ENCODE measurements at regions not wholly inside any gene's neighbourhood (a gene's known extent, or its start where the extent isn't known, plus 50 kb on each side); places are given as distances from the start of the nearest gene placed in this dataset.

DNA sequence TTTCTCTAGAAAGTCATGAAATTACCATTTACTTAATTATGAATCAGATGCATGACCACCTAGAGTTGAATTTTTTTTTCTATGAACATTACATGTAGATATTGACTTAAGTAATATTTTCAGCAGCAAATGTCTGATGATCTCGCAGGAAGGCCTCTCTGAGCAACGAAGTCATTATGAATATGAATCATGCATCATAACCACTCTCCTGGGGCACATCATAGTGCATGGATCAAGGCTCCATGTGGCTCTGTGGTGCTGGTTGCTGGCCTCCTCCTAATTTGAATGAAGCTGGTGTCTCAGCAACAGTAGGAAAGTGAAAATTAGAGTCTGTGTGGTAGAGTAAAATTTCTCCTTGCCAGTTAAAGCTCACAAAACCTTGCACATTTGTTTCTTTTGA is 121.4 kb upstream of the INHBA start:
- Histone ChIP-seq H3K4me1 (peaks cover 8% of the 10 kb centered on the region), H3K27me3 (peaks cover 13% of the 10 kb centered on the region), H3K9me3 (ENCODE audit: low read depth) (no peaks in the 10 kb centered on the region), H3K36me3 (no peaks in the 10 kb centered on the region), H3K79me2 (ENCODE audit: low read depth) (no peaks in the 10 kb centered on the region), H4K20me1 (ENCODE audit: low read depth) (no peaks in the 10 kb centered on the region), H3K4me2 (no peak overlapping the region), H2AFZ (replicated peaks) (no peak overlapping the region), H3F3A (ENCODE audit: low read depth) (no peaks in the 10 kb centered on the region), H3K9ac (no peak overlapping the region), H3K4me3 (no peak overlapping the region), H3K27ac (no peak overlapping the region)
- TF ChIP-seq, protein P1, sequence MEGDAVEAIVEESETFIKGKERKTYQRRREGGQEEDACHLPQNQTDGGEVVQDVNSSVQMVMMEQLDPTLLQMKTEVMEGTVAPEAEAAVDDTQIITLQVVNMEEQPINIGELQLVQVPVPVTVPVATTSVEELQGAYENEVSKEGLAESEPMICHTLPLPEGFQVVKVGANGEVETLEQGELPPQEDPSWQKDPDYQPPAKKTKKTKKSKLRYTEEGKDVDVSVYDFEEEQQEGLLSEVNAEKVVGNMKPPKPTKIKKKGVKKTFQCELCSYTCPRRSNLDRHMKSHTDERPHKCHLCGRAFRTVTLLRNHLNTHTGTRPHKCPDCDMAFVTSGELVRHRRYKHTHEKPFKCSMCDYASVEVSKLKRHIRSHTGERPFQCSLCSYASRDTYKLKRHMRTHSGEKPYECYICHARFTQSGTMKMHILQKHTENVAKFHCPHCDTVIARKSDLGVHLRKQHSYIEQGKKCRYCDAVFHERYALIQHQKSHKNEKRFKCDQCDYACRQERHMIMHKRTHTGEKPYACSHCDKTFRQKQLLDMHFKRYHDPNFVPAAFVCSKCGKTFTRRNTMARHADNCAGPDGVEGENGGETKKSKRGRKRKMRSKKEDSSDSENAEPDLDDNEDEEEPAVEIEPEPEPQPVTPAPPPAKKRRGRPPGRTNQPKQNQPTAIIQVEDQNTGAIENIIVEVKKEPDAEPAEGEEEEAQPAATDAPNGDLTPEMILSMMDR (IDR thresholded peaks at IDR 0.05): no peak
- no peak for TF ChIP-seq EZH2 (IDR thresholded peaks at IDR 0.05)
- TF ChIP-seq EZH2phosphoT487 (IDR thresholded peaks at IDR 0.05): no peak
- DNase-seq (ENCODE audit: low spot score): no peak
- no peak overlapping the region for H3K27ac Mint-ChIP-seq
- peaks cover 8% of the 10 kb centered on the region for H3K27me3 Mint-ChIP-seq (ENCODE audit: insufficient read depth, low read depth)
- peaks cover 2% of the 10 kb centered on the region for H3K36me3 Mint-ChIP-seq
- peaks cover 18% of the 10 kb centered on the region for H3K9me3 Mint-ChIP-seq
- peaks cover 10% of the 10 kb centered on the region for H3K4me1 Mint-ChIP-seq
- H3K4me3 Mint-ChIP-seq: no peak overlapping the region

DNA sequence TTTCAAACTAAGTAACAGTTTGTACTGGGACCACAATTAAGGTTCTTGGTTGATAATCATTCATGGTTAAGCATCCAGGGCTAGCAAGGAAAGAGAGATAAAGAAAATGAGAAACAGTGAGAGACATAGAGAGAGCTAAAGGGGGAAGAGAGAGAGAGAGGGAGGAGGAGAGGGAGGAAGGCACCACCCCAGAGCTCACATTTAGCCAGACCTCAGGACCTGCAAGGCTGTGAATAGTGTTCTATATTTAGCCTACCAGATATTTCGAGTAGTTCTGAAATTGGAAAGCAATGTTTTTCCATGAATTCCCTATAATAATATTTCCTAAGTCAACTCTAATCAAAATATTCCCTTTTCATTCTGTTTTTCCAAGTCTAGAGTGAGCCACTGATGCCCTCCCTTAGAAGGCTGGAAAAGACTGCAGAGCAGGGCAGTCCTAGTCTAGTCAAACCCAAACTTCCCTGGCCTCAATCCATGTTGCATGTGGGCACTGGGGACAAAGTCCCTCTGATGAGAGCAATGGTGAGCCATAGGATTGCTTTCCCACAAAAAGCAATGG is 119.4 kb upstream of the INHBA start:
- DNase-seq (ENCODE audit: low spot score): no peak
- peaks cover 8% of the 10 kb centered on the region for H3K4me1 ChIP-seq
- H3K4me3 Mint-ChIP-seq: no peak overlapping the region
- no peaks in the 10 kb centered on the region for H3F3A ChIP-seq (ENCODE audit: low read depth)
- H3K27ac Mint-ChIP-seq: no peak overlapping the region
- H3K4me1 Mint-ChIP-seq: peaks cover 10% of the 10 kb centered on the region
- H4K20me1 ChIP-seq (ENCODE audit: low read depth): no peaks in the 10 kb centered on the region
- H3K9ac ChIP-seq: no peak overlapping the region
- no peaks in the 10 kb centered on the region for H3K79me2 ChIP-seq (ENCODE audit: low read depth)
- peaks cover 2% of the 10 kb centered on the region for H3K36me3 Mint-ChIP-seq
- H3K36me3 ChIP-seq: no peaks in the 10 kb centered on the region
- H3K9me3 Mint-ChIP-seq: peaks cover 21% of the 10 kb centered on the region
- TF ChIP-seq EZH2phosphoT487 (IDR thresholded peaks at IDR 0.05): no peak
- TF ChIP-seq EZH2 (IDR thresholded peaks at IDR 0.05): no peak
- TF ChIP-seq, protein P1 (IDR thresholded peaks at IDR 0.05): no peak
- H3K27me3 ChIP-seq: peaks cover 13% of the 10 kb centered on the region
- no peak overlapping the region for H2AFZ ChIP-seq (replicated peaks)
- H3K4me3 ChIP-seq: no peak overlapping the region
- H3K9me3 ChIP-seq (ENCODE audit: low read depth): no peaks in the 10 kb centered on the region
- H3K4me2 ChIP-seq: peak overlapping the region; percentile 7
- H3K27me3 Mint-ChIP-seq (ENCODE audit: insufficient read depth, low read depth): peaks cover 8% of the 10 kb centered on the region
- no peak overlapping the region for H3K27ac ChIP-seq

DNA sequence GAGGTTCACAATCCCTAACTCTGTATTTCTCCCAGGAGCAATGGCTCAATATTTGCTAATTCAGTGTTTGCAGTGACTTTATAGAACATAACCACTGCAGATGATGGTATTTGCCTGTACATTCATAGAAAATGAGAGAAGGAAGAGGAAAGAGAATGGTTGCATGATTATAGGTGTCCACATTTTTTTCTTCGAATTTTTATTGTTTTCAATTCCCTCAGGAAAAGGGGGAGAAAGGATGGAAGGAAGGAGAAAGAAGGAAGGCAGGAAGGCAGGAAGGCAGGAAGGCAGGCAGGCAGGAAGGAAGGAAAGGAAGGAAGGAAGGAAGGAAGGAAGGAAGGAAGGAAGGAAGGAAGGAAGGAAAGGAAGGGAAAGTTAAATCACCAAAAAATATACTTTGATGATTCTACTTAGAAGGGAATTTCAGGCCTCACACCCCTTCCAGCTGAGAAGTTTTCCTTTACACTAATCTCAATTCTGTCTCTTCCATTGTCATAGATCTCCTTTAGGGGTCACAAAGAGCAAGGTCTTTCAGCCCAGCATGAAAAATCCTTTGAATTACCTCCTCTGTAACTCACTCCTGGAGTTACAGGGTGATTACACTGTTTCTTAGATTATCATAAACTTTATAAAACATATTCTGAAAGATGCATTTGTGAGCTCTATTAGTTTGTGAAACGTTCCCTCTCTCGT is 118.8 kb upstream of the INHBA start:
- peaks cover 21% of the 10 kb centered on the region for H3K9me3 Mint-ChIP-seq
- Histone ChIP-seq H3K4me3 (no peak overlapping the region), H3K27ac (no peak overlapping the region), H3K9ac (no peak overlapping the region), H3K9me3 (ENCODE audit: low read depth) (no peaks in the 10 kb centered on the region), H3K4me1 (peaks cover 8% of the 10 kb centered on the region), H3K27me3 (peaks cover 13% of the 10 kb centered on the region), H3K79me2 (ENCODE audit: low read depth) (no peaks in the 10 kb centered on the region), H2AFZ (replicated peaks) (no peak overlapping the region), H4K20me1 (ENCODE audit: low read depth) (no peaks in the 10 kb centered on the region), H3K36me3 (no peaks in the 10 kb centered on the region), H3K4me2 (peak overlapping the region; percentile 7), H3F3A (ENCODE audit: low read depth) (no peaks in the 10 kb centered on the region)
- H3K4me3 Mint-ChIP-seq: no peak overlapping the region
- no peak overlapping the region for H3K27ac Mint-ChIP-seq
- H3K36me3 Mint-ChIP-seq: peaks cover 2% of the 10 kb centered on the region
- H3K27me3 Mint-ChIP-seq (ENCODE audit: insufficient read depth, low read depth): peaks cover 8% of the 10 kb centered on the region
- DNase-seq (ENCODE audit: low spot score): peak; percentile 37
- H3K4me1 Mint-ChIP-seq: peaks cover 10% of the 10 kb centered on the region
- TF ChIP-seq, protein P1 (IDR thresholded peaks at IDR 0.05): no peak

Measured in neural progenitor cell (in vitro differentiated cells).